Stomach (tissue), 8 donors: ENCODE measurements at regions not wholly inside any gene's neighbourhood (a gene's known extent, or its start where the extent isn't known, plus 50 kb on each side); places are given as distances from the start of the nearest gene placed in this dataset.

Experiments used
- DNase-seq, 2 donors: peaks; one replicate each; pipeline versions ENCODE4 v3.0.0 to v3.0.0-alpha.2; 2013 to 2019
- H3K27ac ChIP-seq, 5 donors: fragments of 200-600 bp in 4 of 5; sonication (generic) in 4 of 5; one replicate each; pipeline ENCODE4 v1.5.1; 2013 to 2019; ENCODE audit warnings: mild to moderate bottlenecking in 1 of 5, moderate library complexity in 1 of 5
- H3K27me3 ChIP-seq, 3 donors: fragments of 200-600 bp; sonication (generic); one replicate each; pipeline ENCODE4 v1.5.1; 2017 to 2019; ENCODE audit warnings: mixed run types in 1 of 3
- H3K36me3 ChIP-seq, 4 donors: fragments of 200-600 bp; sonication (generic); 1 replicate in 3 of 4; 2 replicates in 1 of 4; pipeline ENCODE4 v1.5.1; 2016 to 2019
- H3K4me1 ChIP-seq, 4 donors: fragments of 200-600 bp; sonication (generic); one replicate each; pipeline ENCODE4 v1.5.1; 2016 to 2019
- H3K4me3 ChIP-seq, 4 donors: fragments of 200-600 bp; sonication (generic) in 3 of 4; one replicate each; pipeline ENCODE4 v1.5.1; 2016 to 2019; ENCODE audit warnings: mild to moderate bottlenecking in 1 of 4
- H3K9me3 ChIP-seq, 4 donors: fragments of 200-600 bp; sonication (generic); one replicate each; pipeline ENCODE4 v1.5.1; 2016 to 2019
- EP300 ChIP-seq: sonication (generic); formaldehyde crosslinking; IDR thresholded peaks from one replicate; pipeline ENCODE4 v1.6.1; 2017; ENCODE audit warnings: antibody characterized with exemption
- POLR2A ChIP-seq, 4 donors: fragments of 450-650 bp; IDR thresholded peaks; one replicate each; pipeline ENCODE4 v1.6.1; 2016; ENCODE audit warnings: antibody characterized with exemption in 4 of 4, control low read depth in 2 of 4, mild to moderate bottlenecking in 1 of 4, moderate library complexity in 1 of 4
- POLR2AphosphoS5 ChIP-seq, 3 donors: sonication (generic); formaldehyde crosslinking; IDR thresholded peaks; one replicate each; pipeline ENCODE4 v1.6.1; 2016; ENCODE audit warnings: antibody characterized with exemption in 3 of 3
- WGBS, 5 donors: extraction: QIAGEN DNeasy Blood & Tissue Kit in 3 of 5; methylation state at CpG; one replicate each; pipeline versions ENCODE4 v1.1.5 to v1.1.7; 2013 to 2018; 5-methylcytosine and 5-hydroxymethylcytosine counted together
- intact Hi-C: fragments of 100-400 bp; cut with DNase I; formaldehyde crosslinking; loops from one replicate; pipeline ENCODE4 v1.15.1; 2023; ENCODE audit warnings: low total_unique reads
- TF ChIP-seq, protein P1 (sequence below), 7 experiments: fragments of 450-650 bp in 4 of 7; fragments of 200-600 bp in 3 of 7; sonication (generic) in 3 of 7; IDR thresholded peaks; one replicate each; pipeline ENCODE4 v1.5.1; 2016 to 2019; ENCODE audit warnings: antibody characterized with exemption in 7 of 7, control low read depth in 2 of 7, mild to moderate bottlenecking in 1 of 7
- donor health status: healthy with polysubstance abuse.
- donor health status: Bipolar disorder and iron deficiency.
- donor health status: healthy.

DNA sequence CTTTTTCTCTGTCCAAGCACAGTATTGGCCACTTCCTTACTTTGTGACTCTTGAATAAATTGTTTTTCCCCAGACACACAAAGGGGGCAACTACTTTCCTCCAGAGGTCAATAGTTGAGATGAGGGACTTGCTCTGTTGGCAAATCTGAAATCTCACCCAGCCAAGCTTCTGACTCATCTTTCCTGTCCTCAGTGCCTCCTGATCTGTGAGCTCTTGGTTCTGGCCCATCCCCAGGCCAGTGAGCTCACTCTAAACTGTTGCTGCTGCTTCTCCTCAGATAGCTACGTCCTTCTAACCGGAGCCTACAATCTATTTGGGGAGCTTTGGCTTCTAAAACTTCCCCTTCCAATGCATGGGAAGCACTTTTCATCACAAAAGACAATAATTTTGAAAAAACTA, 50.0 kb upstream of the NMD3 start:
- DNase-seq: peak in 1 of 2 donors; percentile 15
- H3K27ac ChIP-seq: no peak overlapping the region
- no peaks in the 10 kb centered on the region for H3K27me3 ChIP-seq
- TF ChIP-seq EP300 (no peak), POLR2A (IDR thresholded peaks at IDR 0.05) (no peak), POLR2AphosphoS5 (IDR thresholded peaks at IDR 0.05) (no peak)
- TF ChIP-seq, protein P1, sequence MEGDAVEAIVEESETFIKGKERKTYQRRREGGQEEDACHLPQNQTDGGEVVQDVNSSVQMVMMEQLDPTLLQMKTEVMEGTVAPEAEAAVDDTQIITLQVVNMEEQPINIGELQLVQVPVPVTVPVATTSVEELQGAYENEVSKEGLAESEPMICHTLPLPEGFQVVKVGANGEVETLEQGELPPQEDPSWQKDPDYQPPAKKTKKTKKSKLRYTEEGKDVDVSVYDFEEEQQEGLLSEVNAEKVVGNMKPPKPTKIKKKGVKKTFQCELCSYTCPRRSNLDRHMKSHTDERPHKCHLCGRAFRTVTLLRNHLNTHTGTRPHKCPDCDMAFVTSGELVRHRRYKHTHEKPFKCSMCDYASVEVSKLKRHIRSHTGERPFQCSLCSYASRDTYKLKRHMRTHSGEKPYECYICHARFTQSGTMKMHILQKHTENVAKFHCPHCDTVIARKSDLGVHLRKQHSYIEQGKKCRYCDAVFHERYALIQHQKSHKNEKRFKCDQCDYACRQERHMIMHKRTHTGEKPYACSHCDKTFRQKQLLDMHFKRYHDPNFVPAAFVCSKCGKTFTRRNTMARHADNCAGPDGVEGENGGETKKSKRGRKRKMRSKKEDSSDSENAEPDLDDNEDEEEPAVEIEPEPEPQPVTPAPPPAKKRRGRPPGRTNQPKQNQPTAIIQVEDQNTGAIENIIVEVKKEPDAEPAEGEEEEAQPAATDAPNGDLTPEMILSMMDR (IDR thresholded peaks at IDR 0.05): no peak
- no peaks in the 10 kb centered on the region for H3K36me3 ChIP-seq
- no peak overlapping the region for H3K4me3 ChIP-seq
- intact Hi-C loops: no loop called here
- peaks cover 0 to 6% (median 0%) of the 10 kb centered on the region in 4 donors for H3K4me1 ChIP-seq
- peaks cover 0 to 4% (median 0%) of the 10 kb centered on the region in 4 donors for H3K9me3 ChIP-seq
- 59 to 75% (median 65%) methylated on average over 2 of the region's 2 CpGs for WGBS, 5 donors
